ENCODE measurements at regions not wholly inside any gene's neighbourhood (a gene's known extent, or its start where the extent isn't known, plus 50 kb on each side); places are given as distances from the start of the nearest gene placed in this dataset.

- H3K9me3 ChIP-seq: no peaks in the 10 kb centered on the region
- no peak overlapping the region for H3K27ac ChIP-seq
- no peak for DNase-seq (ENCODE audit: low spot score)
- H3K4me3 ChIP-seq: no peak overlapping the region
- no peak for TF ChIP-seq CTCF (IDR thresholded peaks at IDR 0.05)
- H3K36me3 ChIP-seq: no peaks in the 10 kb centered on the region
- H3K4me1 ChIP-seq: no peaks in the 10 kb centered on the region
- no peaks in the 10 kb centered on the region for H3K27me3 ChIP-seq
These were observed 132.4 kb upstream of the ZP4 start for GRCh38 chr1:238023137-238023536.

- H3K36me3 ChIP-seq: no peaks in the 10 kb centered on the region
- no peak overlapping the region for H3K27ac ChIP-seq
- H3K4me3 ChIP-seq: no peak overlapping the region
- TF ChIP-seq CTCF (IDR thresholded peaks at IDR 0.05): no peak
- DNase-seq (ENCODE audit: low spot score): no peak
- H3K4me1 ChIP-seq: no peaks in the 10 kb centered on the region
- H3K27me3 ChIP-seq: no peaks in the 10 kb centered on the region
- H3K9me3 ChIP-seq: no peaks in the 10 kb centered on the region
These were observed 127.5 kb upstream of the ZP4 start for GRCh38 chr1:238018214-238018613.

GRCh38 chr1:238006779-238007178, 116.1 kb upstream of the ZP4 start:
- Histone ChIP-seq H3K4me1 (no peaks in the 10 kb centered on the region), H3K36me3 (no peaks in the 10 kb centered on the region), H3K27me3 (no peaks in the 10 kb centered on the region), H3K4me3 (no peak overlapping the region), H3K9me3 (no peaks in the 10 kb centered on the region), H3K27ac (no peak overlapping the region)
- no peak for DNase-seq (ENCODE audit: low spot score)
- TF ChIP-seq CTCF (IDR thresholded peaks at IDR 0.05): no peak

GRCh38 chr1:238005116-238005515, 114.4 kb upstream of the ZP4 start:
- Histone ChIP-seq H3K9me3 (no peaks in the 10 kb centered on the region), H3K36me3 (no peaks in the 10 kb centered on the region), H3K27me3 (no peaks in the 10 kb centered on the region), H3K27ac (no peak overlapping the region), H3K4me1 (no peaks in the 10 kb centered on the region), H3K4me3 (no peak overlapping the region)
- no peak for DNase-seq (ENCODE audit: low spot score)
- no peak for TF ChIP-seq CTCF (IDR thresholded peaks at IDR 0.05)

- Histone ChIP-seq H3K27ac (no peak overlapping the region), H3K36me3 (no peaks in the 10 kb centered on the region), H3K4me3 (no peak overlapping the region), H3K4me1 (no peaks in the 10 kb centered on the region), H3K9me3 (no peaks in the 10 kb centered on the region), H3K27me3 (no peaks in the 10 kb centered on the region)
- TF ChIP-seq CTCF (IDR thresholded peaks at IDR 0.05): no peak
- DNase-seq (ENCODE audit: low spot score): no peak
These were observed 111.1 kb upstream of the ZP4 start for GRCh38 chr1:238001818-238002217.

- Histone ChIP-seq H3K4me1 (no peaks in the 10 kb centered on the region), H3K27me3 (no peaks in the 10 kb centered on the region), H3K27ac (no peak overlapping the region), H3K36me3 (no peaks in the 10 kb centered on the region), H3K4me3 (no peak overlapping the region), H3K9me3 (no peaks in the 10 kb centered on the region)
- no peak for TF ChIP-seq CTCF (IDR thresholded peaks at IDR 0.05)
- DNase-seq (ENCODE audit: low spot score): no peak
These were observed 108.8 kb upstream of the ZP4 start for GRCh38 chr1:237999426-238000052.
